Osteocyte (in vitro differentiated cells): ENCODE measurements at regions not wholly inside any gene's neighbourhood (a gene's known extent, or its start where the extent isn't known, plus 50 kb on each side); places are given as distances from the start of the nearest gene placed in this dataset.
"Not testable (repeated sequence)": the region's sequence is repeated elsewhere in the genome, so short reads cannot be mapped to it uniquely, and the experiment has no call there.

Experiments used
- DNase-seq: peaks from one replicate; pipeline ENCODE4 v3.0.0; 2021; ENCODE audit warnings: mixed read lengths; ENCODE audit not compliant: unreplicated experiment; ENCODE audit errors: extremely low spot score
- H3K27ac Mint-ChIP-seq: one replicate; pipeline ENCODE4 v1.8.0; 2021; ENCODE audit warnings: mild to moderate bottlenecking, mixed read lengths; ENCODE audit not compliant: unreplicated experiment
- H3K27me3 Mint-ChIP-seq: one replicate; pipeline ENCODE4 v1.8.0; 2021; ENCODE audit warnings: mixed read lengths; ENCODE audit not compliant: unreplicated experiment
- H3K36me3 Mint-ChIP-seq: one replicate; pipeline ENCODE4 v1.8.0; 2021; ENCODE audit warnings: mixed read lengths; ENCODE audit not compliant: unreplicated experiment
- H3K4me1 Mint-ChIP-seq: one replicate; pipeline ENCODE4 v1.8.0; 2021; ENCODE audit warnings: mixed read lengths; ENCODE audit not compliant: unreplicated experiment
- H3K4me3 Mint-ChIP-seq: one replicate; pipeline ENCODE4 v1.8.0; 2021; ENCODE audit warnings: mild to moderate bottlenecking, moderate library complexity, mixed read lengths; ENCODE audit not compliant: unreplicated experiment
- H3K9me3 Mint-ChIP-seq: one replicate; pipeline ENCODE4 v1.8.0; 2021; ENCODE audit warnings: mixed read lengths; ENCODE audit not compliant: unreplicated experiment
- CTCF ChIP-seq: fragments of 200-600 bp; sonication (generic); IDR thresholded peaks from 2 replicates; pipeline ENCODE4 v1.5.0; 2021; ENCODE audit warnings: antibody characterized with exemption, mild to moderate bottlenecking, moderate library complexity

- no peak for DNase-seq
- no peak for TF ChIP-seq CTCF
- peaks cover 7% of the 10 kb centered on the region for H3K9me3 Mint-ChIP-seq
Observed at GRCh38 chr6:68087399-68088133, 547.5 kb upstream of the ADGRB3 start.

GRCh38 chr6:68086199-68086598, 548.9 kb upstream of the ADGRB3 start:
- DNase-seq: no peak
- no peak overlapping the region for H3K27ac Mint-ChIP-seq

More at GRCh38 chr6:68087399-68088133, 547.5 kb upstream of the ADGRB3 start:
- Mint-ChIP-seq H3K36me3 (peaks cover 6% of the 10 kb centered on the region), H3K27ac (peak overlapping the region; percentile 56), H3K4me3 (no peak overlapping the region), H3K4me1 (peaks cover 6% of the 10 kb centered on the region), H3K27me3 (no peaks in the 10 kb centered on the region)

GRCh38 chr6:68085599-68085998, 549.5 kb upstream of the ADGRB3 start:
- not testable (repeated sequence) for H3K9me3 Mint-ChIP-seq, H3K27ac Mint-ChIP-seq, H3K36me3 Mint-ChIP-seq, H3K4me1 Mint-ChIP-seq, H3K27me3 Mint-ChIP-seq, H3K4me3 Mint-ChIP-seq, DNase-seq

More at GRCh38 chr6:68086199-68086598, 548.9 kb upstream of the ADGRB3 start:
- no peak for TF ChIP-seq CTCF
- Mint-ChIP-seq H3K36me3 (peaks cover 6% of the 10 kb centered on the region), H3K9me3 (peaks cover 7% of the 10 kb centered on the region), H3K4me3 (no peak overlapping the region), H3K27me3 (no peaks in the 10 kb centered on the region), H3K4me1 (peaks cover 6% of the 10 kb centered on the region)

GRCh38 chr6:68082086-68082485, 553.0 kb upstream of the ADGRB3 start:
- no peaks in the 10 kb centered on the region for H3K4me1 Mint-ChIP-seq
- no peak for TF ChIP-seq CTCF
- H3K27me3 Mint-ChIP-seq: no peaks in the 10 kb centered on the region
- peaks cover 13% of the 10 kb centered on the region for H3K9me3 Mint-ChIP-seq
- no peak overlapping the region for H3K4me3 Mint-ChIP-seq
- no peak overlapping the region for H3K27ac Mint-ChIP-seq
- peaks cover 6% of the 10 kb centered on the region for H3K36me3 Mint-ChIP-seq
- no peak for DNase-seq

GRCh38 chr6:68080074-68080473, 555.0 kb upstream of the ADGRB3 start:
- no peak overlapping the region for H3K27ac Mint-ChIP-seq
- DNase-seq: no peak
- no peak overlapping the region for H3K4me3 Mint-ChIP-seq
- H3K4me1 Mint-ChIP-seq: no peaks in the 10 kb centered on the region
- peaks cover 11% of the 10 kb centered on the region for H3K9me3 Mint-ChIP-seq
- no peak for TF ChIP-seq CTCF
- H3K36me3 Mint-ChIP-seq: peaks cover 3% of the 10 kb centered on the region
- H3K27me3 Mint-ChIP-seq: no peaks in the 10 kb centered on the region
